Ovary (tissue), 3 donors: ENCODE measurements at regions not wholly inside any gene's neighbourhood (a gene's known extent, or its start where the extent isn't known, plus 50 kb on each side); places are given as distances from the start of the nearest gene placed in this dataset.

Experiments
- POLR2A ChIP-seq: fragments of 450-650 bp; IDR thresholded peaks from one replicate; pipeline ENCODE4 v1.6.1; 2017; ENCODE audit warnings: antibody characterized with exemption, mild to moderate bottlenecking, moderate library complexity
- TF ChIP-seq, protein P1 (sequence below), 3 donors: fragments of 450-650 bp in 2 of 3; fragments of 200-600 bp in 1 of 3; IDR thresholded peaks; one replicate each; pipeline versions ENCODE4 v1.5.1 to v1.8.0; 2016 to 2022; ENCODE audit warnings: antibody characterized with exemption in 3 of 3, mild to moderate bottlenecking in 1 of 3
- donor health status: DM: no; HTN: no; CAD: no.

DNA sequence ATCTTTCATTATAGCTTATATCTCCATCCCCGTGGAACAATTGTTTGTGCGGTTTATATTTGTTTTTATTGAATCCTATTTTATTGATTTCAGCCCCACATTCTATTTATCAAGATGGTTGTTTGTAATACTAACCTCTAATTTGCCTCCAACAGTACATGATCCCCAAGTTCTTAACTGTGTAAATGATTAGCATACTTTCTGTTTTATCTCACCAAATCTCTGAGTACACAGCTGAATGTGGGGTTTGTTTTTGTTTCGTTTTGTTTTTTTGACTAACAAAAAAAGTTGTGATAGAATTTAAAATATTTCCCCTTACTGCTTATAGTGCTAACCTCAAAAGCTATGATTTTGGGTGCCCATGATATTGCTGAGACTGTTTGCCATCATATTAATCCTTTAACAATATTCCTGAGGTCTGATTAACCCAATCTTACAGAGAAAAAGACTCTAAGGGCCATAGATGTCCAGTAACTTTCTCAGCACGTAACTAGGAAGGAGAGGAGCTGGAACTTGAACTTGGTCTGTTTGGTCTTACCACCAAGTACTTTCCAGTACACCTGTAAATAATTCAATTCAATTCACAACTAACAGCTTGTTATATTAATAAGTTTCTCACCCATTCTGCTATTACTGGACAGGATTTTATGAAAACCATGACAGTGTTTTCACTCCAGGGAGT lies 789.8 kb downstream of the TUSC7 start:
- TF ChIP-seq, protein P1, sequence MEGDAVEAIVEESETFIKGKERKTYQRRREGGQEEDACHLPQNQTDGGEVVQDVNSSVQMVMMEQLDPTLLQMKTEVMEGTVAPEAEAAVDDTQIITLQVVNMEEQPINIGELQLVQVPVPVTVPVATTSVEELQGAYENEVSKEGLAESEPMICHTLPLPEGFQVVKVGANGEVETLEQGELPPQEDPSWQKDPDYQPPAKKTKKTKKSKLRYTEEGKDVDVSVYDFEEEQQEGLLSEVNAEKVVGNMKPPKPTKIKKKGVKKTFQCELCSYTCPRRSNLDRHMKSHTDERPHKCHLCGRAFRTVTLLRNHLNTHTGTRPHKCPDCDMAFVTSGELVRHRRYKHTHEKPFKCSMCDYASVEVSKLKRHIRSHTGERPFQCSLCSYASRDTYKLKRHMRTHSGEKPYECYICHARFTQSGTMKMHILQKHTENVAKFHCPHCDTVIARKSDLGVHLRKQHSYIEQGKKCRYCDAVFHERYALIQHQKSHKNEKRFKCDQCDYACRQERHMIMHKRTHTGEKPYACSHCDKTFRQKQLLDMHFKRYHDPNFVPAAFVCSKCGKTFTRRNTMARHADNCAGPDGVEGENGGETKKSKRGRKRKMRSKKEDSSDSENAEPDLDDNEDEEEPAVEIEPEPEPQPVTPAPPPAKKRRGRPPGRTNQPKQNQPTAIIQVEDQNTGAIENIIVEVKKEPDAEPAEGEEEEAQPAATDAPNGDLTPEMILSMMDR (IDR thresholded peaks at IDR 0.05): no peak
- TF ChIP-seq POLR2A: no peak
